Femur (tissue), 1 donor: ENCODE measurements at regions not wholly inside any gene's neighbourhood (a gene's known extent, or its start where the extent isn't known, plus 50 kb on each side); places are given as distances from the start of the nearest gene placed in this dataset.
"Not testable (repeated sequence)": the region's sequence is repeated elsewhere in the genome, so short reads cannot be mapped to it uniquely, and the experiment has no call there.

Source experiments
- DNase-seq: peaks from one replicate; pipeline ENCODE4 v3.0.0-alpha.2; 2017

DNA sequence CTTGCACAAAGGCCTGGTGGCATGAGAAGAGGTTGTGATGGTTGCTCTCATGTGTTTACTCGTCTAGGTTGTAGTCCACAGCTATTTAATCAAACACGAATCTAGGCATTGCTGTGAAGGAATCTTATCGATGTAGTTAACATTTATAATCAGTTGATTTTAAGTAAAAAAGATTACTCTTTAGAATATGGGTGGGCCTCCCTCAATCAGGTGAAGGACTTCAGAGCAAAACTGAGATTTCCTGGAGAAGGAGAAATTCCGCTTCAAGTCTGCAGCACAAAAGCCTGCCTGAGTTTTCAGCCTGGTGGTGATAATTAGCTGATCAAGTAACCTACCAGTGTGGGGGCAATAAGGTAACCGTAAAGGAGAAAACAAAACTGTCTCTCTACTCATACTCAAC lies 523.6 kb downstream of the GRIN2A start:
- no peak for DNase-seq

DNA sequence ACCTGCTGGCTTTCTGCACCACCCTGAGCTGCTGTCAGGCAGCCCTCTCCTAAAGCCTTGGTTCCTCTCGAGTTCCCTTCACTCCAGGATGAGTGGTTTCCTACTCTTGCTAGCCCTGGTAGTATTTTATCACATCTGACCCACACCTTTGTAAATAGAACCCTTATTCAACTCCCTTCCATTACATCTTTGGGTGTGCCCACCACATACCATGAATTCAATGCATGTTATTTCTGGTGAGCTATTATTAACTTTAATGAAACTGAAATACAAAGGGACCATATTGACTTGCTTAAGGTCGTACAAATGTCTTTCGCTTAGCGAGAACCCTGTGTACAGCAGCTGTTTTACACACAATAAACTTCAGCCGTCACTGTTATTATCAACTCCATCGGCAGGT lies 521.3 kb downstream of the GRIN2A start:
- DNase-seq: no peak

DNA sequence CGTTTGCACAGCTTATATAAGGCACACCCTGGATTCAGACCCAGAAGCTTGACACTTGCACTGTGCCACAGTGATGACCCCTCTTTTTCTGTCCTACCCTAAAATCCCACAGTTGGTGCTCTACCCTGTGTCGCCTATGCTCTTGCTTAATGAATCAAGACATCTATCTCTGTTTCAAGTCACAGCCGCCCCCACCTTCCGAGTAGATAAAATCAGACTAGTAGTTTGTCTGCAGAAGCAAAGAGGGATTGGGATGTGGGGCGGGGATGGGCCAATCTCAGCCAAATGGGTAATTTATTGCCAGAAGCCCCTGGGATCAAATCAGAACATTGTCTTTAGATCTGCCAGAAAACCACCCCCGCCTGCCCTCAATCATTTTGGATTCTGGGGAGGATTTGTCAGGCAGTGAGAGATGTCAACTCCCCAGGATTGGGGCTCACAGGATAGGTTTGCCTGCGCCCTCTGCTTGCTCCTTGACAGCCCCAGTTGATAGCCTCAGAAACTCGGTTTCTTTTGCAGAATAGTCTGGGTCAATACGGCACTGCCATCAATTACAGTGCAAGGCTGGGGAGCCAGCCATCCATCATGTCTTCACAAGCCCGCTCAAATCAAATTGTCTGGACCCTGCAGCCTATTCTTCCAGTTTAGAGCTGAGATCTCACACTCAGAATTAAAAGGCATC lies 520.8 kb downstream of the GRIN2A start:
- no peak for DNase-seq

DNA sequence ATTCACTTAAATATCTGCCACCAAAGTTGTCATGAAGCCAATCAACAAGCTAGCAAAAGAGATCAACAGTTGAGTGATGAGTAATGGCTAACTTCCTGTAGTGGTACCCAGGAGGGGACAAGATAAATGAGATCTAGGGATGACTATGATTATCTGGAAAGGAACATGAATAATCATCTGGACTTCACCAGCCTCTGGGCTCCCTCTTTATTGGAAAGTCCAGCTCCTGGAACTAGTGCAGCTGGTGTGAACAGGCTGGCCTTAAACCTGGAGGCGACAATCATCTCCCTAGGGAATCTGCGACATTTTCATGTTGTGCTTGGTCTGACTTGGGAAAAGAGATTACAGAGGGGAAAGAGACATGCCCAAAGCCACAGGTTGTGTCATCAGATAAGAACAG lies 518.6 kb downstream of the GRIN2A start:
- DNase-seq: no peak

DNA sequence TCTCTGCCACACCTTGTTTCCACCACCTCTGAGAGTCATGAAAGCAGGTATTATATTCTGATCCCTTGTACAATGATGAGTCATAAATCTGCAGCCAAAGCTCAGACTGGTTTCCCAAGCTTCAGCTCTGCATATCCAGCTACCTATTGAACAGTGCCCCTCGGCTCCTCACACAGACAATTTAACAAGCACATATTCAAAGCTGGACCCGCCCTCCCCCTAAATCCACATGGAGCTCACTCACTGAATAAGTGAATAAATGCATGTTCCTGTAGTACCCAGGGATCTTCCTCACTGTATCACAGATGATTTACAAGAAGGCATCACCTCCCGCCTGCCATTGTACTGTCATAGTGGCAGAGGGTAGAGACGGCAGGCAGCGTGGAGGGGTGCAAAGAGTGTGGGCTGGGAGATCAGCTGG lies 516.4 kb downstream of the GRIN2A start:
- no peak for DNase-seq

DNA sequence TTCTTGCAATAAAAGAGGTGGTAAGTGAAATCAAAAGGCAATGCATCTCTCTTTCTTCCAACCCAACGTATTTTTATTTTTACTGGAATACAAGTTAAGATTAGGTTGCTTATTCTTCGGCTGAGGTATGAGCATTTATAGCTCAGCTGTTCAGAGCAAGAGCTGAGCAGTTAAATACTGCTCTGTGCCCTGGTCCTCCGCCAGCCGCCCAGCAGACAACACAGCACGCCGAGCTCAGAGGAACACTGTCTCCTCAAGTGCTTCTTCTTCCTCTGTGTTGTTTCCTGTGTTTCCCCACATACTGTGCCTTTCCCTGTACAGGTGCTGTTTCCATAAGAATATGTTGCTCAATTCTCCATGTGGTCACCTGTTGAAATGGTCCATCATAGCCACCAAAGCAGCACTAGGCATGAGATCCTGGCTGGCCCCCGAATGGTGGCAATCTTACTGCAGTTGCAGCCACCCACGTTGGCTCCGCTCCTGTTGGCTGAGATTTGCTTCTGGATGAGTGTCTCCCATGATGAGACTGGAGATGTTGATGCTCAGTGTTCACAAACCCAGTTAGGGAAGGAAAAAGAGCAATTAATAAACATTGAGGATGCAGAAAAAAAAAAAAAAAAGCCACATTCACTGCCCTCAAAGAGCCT lies 515.3 kb downstream of the GRIN2A start:
- DNase-seq: no peak

DNA sequence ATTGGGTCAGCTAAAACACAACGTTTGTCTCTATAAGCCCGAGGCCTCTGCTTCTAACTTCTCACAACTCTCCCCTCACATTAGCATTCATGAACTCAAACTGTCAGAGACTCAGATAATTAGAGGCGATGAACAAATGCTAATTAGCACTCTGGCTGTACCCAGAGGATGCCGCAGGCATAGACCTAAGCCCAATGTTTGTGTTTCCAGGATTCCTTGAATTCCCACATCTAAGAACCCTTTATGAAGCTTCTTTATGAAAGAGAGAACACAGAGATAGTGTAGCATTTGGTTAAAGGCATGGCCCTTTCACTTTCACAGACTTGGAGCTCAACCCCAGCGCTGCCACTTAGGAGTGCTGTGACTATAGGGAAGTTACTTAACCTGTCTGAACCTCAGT lies 512.2 kb downstream of the GRIN2A start:
- DNase-seq: no peak

DNA sequence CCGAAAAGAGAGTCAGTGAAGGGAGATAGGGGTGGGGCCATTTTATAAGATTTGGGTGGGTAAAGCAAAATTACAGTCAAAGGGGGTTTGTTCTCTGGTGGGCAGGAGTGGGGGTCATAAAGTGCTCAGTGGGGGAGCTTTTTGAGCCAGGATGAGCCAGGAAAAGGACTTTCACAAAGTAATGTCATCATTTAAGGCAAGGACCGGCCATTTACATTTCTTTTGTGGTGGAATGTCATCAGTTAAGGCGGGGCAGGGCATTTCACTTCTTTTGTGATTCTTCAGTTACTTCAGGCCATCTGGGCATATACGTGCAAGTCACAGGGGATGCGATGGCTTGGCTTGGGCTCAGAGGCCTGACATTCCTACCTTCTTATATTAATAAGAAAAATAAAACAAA lies 511.6 kb downstream of the GRIN2A start:
- not testable (repeated sequence) for DNase-seq

DNA sequence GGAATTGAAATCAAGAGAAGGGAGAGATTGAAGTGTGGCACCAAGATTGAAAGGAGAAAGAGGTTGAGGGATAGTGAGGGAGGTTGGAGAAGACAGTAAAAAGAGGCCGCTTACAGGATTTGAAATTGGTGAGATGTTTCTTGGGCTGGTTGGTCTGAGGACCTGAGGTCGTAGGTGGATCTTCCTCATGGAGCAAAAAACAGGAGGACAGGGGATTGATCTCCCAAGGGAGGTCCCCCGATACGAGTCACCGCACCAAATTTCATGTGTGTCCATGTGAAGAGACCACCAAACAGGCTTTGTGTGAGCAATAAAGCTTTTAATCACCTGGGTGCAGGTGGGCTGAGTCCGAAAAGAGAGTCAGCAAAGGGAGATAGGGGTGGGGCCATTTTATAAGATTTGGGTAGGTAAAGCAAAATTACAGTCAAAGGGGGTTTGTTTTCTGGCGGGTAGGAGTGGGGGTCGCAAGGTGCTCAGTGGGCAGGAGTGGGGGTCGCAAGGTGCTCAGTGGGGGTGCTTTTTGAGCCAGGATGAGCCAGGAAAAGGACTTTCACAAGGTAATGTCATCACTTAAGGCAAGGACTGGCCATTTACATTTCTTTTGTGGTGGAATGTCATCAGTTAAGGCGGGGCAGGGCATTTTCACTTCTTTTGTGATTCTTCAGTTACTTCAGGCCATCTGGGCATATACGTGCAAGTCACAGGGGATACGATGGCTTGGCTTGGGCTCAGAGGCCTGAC lies 505.5 kb downstream of the GRIN2A start:
- DNase-seq: not testable (repeated sequence)

DNA sequence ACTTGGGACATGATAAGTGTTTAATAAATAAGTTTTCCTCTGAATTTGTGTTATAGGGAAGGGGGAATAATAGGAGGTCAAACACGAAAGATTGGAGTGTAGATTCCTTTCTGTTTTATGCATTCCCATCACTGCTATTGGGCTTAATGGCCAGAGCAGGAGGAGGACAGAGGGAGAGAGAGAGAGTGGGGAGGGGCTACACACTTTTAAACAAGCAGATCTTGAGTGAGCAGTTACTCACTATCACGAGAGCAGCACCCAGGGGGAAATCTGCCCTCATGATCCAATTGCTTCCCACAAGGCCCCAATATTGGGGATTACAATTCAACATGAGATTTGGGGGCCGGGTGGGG lies 505.0 kb downstream of the GRIN2A start:
- DNase-seq: no peak

DNA sequence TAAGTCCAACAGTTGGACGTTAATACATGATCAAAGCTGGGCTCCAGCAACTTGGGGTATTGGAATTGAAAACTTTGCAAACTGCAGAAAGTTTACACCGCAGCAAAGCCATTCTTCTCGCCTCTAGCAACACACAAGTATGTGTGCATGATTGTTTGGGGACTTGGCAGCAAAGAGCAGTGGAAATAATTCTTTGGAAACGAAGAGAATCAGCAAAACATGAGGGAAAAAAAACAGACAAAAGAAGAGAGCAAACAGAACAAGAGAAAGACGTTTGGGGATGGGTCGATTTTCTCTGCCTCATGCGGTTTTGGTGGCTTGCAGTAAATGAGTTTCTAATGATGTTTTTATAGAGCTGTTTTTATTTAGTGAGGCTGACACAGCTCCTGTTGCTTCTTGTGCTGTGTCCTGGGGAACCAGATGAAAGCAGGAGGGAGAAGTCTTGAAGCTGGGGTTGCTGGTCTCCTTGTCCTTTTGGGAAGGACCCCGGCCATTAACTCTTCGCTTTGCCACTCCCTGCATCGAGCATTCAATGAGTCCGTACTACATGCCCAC lies 502.9 kb downstream of the GRIN2A start:
- DNase-seq: peak; percentile 15

DNA sequence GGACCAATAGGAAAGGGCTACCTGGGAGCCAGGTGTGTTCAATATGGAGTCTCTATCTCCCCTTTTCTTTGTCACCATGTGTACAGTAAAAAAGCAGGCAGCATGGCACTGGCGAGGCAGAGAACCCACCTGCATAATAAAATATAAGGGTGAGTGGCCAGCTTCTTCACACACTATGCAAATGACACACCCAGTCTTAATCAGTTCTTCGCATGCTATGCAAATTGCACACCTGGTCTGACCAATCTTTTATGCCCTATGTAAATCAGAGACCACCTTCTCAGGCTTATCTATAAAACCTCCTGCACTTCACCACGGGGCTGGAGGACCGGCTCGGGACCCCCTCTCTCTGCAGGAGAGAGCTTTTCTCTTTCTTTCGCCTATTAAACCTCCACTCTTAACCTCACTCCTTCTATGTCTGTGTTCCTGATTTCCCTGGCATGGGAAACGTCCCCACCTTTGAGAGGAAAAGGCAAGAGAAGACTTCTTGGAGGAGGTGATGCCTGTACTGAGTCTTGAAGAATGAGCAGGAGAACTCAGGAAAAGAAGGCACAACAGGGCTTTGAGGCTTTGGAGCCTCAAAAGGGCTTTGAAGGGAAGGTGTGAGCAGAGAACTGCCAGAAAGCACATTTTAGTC lies 502.1 kb downstream of the GRIN2A start:
- DNase-seq: no peak

DNA sequence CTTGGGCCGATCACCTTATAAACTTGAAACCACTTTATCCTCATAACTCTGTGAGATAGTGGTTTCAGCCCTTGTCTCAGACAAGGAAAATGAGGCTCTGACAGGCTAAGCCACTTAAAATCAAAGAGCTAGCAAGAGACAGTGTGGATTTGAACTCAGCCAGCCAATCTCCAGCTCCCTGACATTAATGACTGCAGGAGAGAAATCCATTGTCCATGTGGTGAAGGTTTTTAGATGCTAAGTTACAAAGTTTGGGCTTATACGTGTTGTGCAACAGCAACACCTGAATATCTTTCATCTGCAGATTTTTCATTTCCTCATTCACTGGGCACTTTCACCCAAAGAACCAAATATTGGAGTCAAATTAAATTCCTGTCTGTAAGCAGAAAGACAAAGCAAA lies 501.3 kb downstream of the GRIN2A start:
- no peak for DNase-seq

DNA sequence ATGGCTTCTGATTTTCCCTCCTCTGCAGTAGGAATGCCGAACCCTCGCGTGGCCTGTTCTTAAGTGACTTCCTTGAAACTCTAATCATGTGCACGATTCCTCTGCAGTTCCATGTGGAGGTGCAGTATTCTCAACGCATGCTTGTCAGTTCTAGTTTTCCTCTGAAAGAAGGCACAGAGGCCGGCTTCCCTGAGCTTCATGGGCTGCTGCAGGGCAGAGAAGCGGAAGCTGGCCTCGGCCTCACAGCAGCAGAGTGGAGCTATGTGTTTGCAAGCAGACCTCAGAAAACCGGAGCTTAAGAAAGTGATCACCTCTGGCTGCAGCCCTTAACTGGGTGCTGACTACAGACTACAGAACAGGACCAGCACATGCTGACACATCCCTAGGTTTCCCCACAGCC lies 500.7 kb downstream of the GRIN2A start:
- DNase-seq: no peak

DNA sequence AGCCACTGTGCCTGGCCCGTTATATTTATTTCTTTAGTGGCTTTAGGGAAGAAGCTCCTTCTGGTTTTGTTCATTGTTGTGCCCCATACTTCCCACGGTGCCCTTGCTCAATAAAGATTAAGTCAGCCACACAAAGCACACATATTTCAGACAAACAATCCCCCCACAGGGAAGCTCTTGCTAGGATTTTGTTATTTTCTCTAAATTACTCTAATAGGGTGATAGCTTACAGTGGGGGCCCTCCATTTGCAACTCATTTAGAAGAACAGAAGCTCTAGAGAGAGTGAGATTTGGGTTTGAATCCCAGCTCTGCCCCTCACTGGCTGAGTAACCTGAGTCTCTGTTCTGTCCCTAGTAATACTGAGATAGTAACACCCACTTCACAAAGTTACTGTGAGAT lies 499.9 kb downstream of the GRIN2A start:
- DNase-seq: no peak

DNA sequence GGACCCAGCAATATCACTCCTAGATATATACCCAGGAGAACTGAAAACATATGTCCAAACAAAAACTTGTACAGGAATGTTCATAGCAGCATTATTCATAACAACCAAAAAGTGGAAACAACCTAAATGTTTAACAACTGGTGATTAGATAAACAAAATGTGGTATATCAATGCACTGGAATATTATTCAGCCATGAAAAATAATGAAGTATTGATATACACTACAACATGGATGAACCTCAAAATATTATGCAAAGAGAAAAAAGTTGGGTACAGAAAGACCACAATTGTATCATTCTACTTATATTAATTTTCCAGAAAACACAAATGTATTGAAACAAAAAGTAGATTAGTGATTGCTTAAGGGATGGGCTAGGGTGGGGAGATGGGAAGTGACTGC lies 498.6 kb downstream of the GRIN2A start:
- DNase-seq: no peak

DNA sequence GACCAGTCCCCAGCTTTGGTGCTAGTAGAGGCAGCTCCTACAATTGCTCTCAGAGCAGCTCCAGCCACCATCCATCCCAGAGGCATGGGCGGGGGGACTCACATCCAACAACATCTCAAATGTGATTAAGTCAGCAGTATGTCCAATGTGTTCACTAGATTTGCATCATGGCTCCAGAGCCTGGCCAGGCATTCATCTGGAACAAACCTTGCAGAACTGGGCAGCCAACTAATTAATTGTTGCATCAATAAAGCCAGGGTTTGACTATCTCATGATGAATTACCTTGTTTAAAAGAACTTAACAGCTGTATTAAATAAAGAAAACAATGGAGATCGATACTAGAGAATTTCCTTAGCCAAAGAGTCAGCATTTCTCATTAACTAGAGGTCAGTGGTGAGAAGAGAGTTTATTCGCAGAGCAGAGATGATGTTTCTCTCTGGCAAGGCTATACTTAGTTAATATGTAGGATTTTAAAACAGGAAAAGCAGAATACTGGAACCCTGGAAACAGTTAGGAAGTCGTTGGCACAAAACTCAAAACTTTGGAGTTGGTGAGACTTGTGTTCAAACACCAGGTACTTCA lies 494.4 kb downstream of the GRIN2A start:
- DNase-seq: no peak

DNA sequence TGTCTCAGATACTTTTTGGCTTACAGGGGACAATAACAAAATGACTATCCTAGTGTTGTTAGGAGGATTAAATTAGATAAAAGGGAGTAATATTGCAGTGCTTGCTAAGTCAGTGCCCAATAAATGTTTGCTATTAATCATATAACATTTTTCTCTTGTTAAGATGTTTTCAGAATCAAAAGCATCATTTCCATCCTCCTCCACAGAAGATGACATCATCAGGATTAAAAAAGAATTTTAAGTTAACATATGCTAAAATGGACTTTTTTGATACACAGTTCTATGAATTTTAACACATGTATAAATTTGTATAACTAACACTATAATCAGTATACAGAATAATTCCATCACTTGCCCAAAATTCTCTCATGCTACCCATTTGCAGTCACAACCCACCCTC lies 492.6 kb downstream of the GRIN2A start:
- DNase-seq: no peak

DNA sequence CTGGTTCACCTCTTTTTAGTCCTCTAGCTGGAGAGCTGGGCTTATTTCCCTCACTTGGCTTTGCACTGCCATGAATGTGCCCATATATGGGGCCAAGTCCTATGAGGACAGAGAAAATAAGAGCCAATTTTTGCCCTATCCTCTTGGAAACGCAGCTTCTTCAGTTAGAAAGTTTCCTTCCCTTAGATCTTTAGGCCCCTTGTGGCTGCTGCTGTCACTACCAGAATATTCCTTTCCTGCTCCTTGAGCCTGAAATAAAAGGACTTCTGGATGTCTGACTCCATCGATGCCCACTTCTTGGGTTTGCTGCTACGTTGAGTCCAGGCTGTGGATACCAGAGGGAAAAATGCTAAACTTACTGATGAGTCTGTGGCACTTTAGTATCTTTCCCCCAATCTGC lies 487.1 kb downstream of the GRIN2A start:
- DNase-seq: no peak
